ENCODE measurements at regions not wholly inside any gene's neighbourhood (a gene's known extent, or its start where the extent isn't known, plus 50 kb on each side); places are given as distances from the start of the nearest gene placed in this dataset.

GRCh38 chr9:108436448-108436847, 419.3 kb downstream of the ACTL7B start:
- TF ChIP-seq CTCF (IDR thresholded peaks at IDR 0.05): no peak
- no peak for TF ChIP-seq POLR2A (IDR thresholded peaks at IDR 0.05)
